ENCODE measurements at regions not wholly inside any gene's neighbourhood (a gene's known extent, or its start where the extent isn't known, plus 50 kb on each side); places are given as distances from the start of the nearest gene placed in this dataset.
A peak's percentile ranks its signal among the peaks of the same experiment; 100 is the strongest.

GRCh38 chr12:123077298-123078119 lies 73.4 kb downstream of the PITPNM2 start:
- DNase-seq = no peak

GRCh38 chr12:123076604-123077297 lies 74.1 kb downstream of the PITPNM2 start:
- DNase-seq = peak; percentile 49

GRCh38 chr12:123075646-123076171 lies 75.2 kb downstream of the PITPNM2 start:
- DNase-seq = peak; percentile 56

GRCh38 chr12:123075087-123075645 lies 75.7 kb downstream of the PITPNM2 start:
- DNase-seq = no peak

GRCh38 chr12:123073962-123074801 lies 76.7 kb downstream of the PITPNM2 start:
- DNase-seq = no peak

GRCh38 chr12:123073292-123073691 lies 77.6 kb downstream of the PITPNM2 start:
- no peak for DNase-seq

- no peak for DNase-seq
Measured at GRCh38 chr12:123071857-123072256, 79.0 kb downstream of the PITPNM2 start.

GRCh38 chr12:123071099-123071800 lies 79.6 kb downstream of the PITPNM2 start:
- DNase-seq = no peak

GRCh38 chr12:123070267-123071081 lies 80.4 kb downstream of the PITPNM2 start:
- no peak for DNase-seq

GRCh38 chr12:123069436-123070266 lies 81.2 kb downstream of the PITPNM2 start:
- DNase-seq = no peak

GRCh38 chr12:123067654-123068053 lies 83.2 kb downstream of the PITPNM2 start:
- no peak for DNase-seq

- DNase-seq = no peak
Measured at GRCh38 chr12:123066384-123066710, 84.5 kb downstream of the PITPNM2 start.

GRCh38 chr12:123065676-123066383 lies 85.1 kb downstream of the PITPNM2 start:
- no peak for DNase-seq

- no peak for DNase-seq
Measured at GRCh38 chr12:123064885-123065619, 84.6 kb downstream of the ARL6IP4 start.

- no peak for DNase-seq
Measured at GRCh38 chr12:123064366-123064765, 83.9 kb downstream of the ARL6IP4 start.

GRCh38 chr12:123063535-123063934 lies 83.1 kb downstream of the ARL6IP4 start:
- DNase-seq = no peak

GRCh38 chr12:123062681-123063486 lies 82.4 kb downstream of the ARL6IP4 start:
- DNase-seq = no peak

Data from activated T-cell treated with anti-CD3 and anti-CD28 coated beads for 4 hours (primary cell).